CD4-positive, CD25-positive, alpha-beta regulatory T cell (primary cell): ENCODE measurements at regions not wholly inside any gene's neighbourhood (a gene's known extent, or its start where the extent isn't known, plus 50 kb on each side); places are given as distances from the start of the nearest gene placed in this dataset.

Experiments
- ATAC-seq, 2 donors: fragments of 150-1000 bp; cut with Tn5 transposase; one replicate each; pipeline ENCODE4 v1.10.0; 2021; ENCODE audit warnings: low read depth in 2 of 2, moderate number of reproducible peaks in 2 of 2, moderate library complexity in 1 of 2
- DNase-seq, 3 donors: peaks; one replicate each; pipeline versions ENCODE4 v3.0.0 to v3.0.0-alpha.2; 2012 to 2022; ENCODE audit warnings: mixed read lengths in 1 of 3
- H3K27ac ChIP-seq: one replicate; pipeline ENCODE4 v1.7.0; 2013; ENCODE audit warnings: mild to moderate bottlenecking, low read length; ENCODE audit not compliant: insufficient read depth, poor library complexity, severe bottlenecking
- H3K27me3 ChIP-seq: one replicate; pipeline ENCODE4 v1.7.0; 2013; ENCODE audit warnings: low read length; ENCODE audit not compliant: control insufficient read depth, insufficient read depth
- H3K36me3 ChIP-seq: one replicate; pipeline ENCODE4 v1.7.0; 2013; ENCODE audit warnings: mild to moderate bottlenecking, low read length, moderate library complexity; ENCODE audit not compliant: control insufficient read depth, insufficient read depth
- H3K4me1 ChIP-seq: 2 replicates; pipeline ENCODE4 v1.7.0; 2013; ENCODE audit warnings: mild to moderate bottlenecking, low read length; ENCODE audit not compliant: insufficient read depth, control insufficient read depth, poor library complexity, severe bottlenecking
- H3K4me3 ChIP-seq: one replicate; pipeline ENCODE4 v1.7.0; 2013; ENCODE audit warnings: low read depth, mild to moderate bottlenecking, low read length, moderate library complexity
- H3K9me3 ChIP-seq, 2 experiments: 1 replicate in 1 of 2; 2 replicates in 1 of 2; pipeline ENCODE4 v1.7.0; 2013; ENCODE audit warnings: low read length in 2 of 2, mild to moderate bottlenecking in 1 of 2, moderate library complexity in 1 of 2; ENCODE audit not compliant: control insufficient read depth in 2 of 2
- H3K27ac Mint-ChIP-seq, 3 donors: one replicate each; pipeline ENCODE4 v1.8.0; 2020 to 2022; ENCODE audit warnings: mild to moderate bottlenecking in 3 of 3, mixed read lengths in 3 of 3, moderate library complexity in 2 of 3
- H3K27me3 Mint-ChIP-seq: one replicate; pipeline ENCODE4 v1.8.0; 2022; ENCODE audit warnings: mild to moderate bottlenecking, mixed read lengths
- H3K36me3 Mint-ChIP-seq: one replicate; pipeline ENCODE4 v1.8.0; 2020; ENCODE audit warnings: mixed read lengths
- H3K4me1 Mint-ChIP-seq, 4 donors: one replicate each; pipeline ENCODE4 v1.8.0; 2020 to 2022; ENCODE audit warnings: mixed read lengths in 4 of 4, mild to moderate bottlenecking in 1 of 4
- H3K4me3 Mint-ChIP-seq, 4 donors: one replicate each; pipeline ENCODE4 v1.8.0; 2020 to 2022; ENCODE audit warnings: mild to moderate bottlenecking in 4 of 4, mixed read lengths in 4 of 4, moderate library complexity in 3 of 4
- H3K9me3 Mint-ChIP-seq, 7 donors: one replicate each; pipeline ENCODE4 v1.8.0; 2020 to 2022; ENCODE audit warnings: mixed read lengths in 7 of 7, mild to moderate bottlenecking in 3 of 7, moderate library complexity in 2 of 7

DNA sequence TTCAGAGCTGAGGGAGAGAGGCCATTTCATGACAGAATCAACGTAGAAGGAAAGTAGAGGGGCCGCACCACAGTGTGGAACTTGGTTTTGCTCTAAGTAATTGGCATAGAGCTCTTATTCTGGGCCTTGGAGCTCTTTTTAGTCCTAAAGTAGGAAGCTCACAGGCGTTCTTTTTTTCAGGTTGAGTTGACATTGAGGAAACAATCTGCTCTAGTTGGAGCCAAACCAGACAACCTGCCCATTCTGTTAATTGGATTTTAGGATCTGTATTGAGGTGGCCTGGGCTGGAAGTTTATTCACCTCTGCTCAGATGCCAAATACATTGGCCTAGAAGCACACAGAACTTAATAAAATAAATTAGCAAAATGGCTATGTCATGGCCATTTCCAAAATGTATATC is 1093.9 kb downstream of the ADGRL2 start:
- Histone ChIP-seq H3K27ac (no peak overlapping the region), H3K27me3 (no peaks in the 10 kb centered on the region), H3K4me1 (no peaks in the 10 kb centered on the region), H3K36me3 (no peaks in the 10 kb centered on the region), H3K4me3 (no peak overlapping the region), H3K9me3 (no peaks in the 10 kb centered on the region)
- no peak overlapping the region for H3K4me3 Mint-ChIP-seq
- no peak for ATAC-seq
- no peaks in the 10 kb centered on the region for H3K4me1 Mint-ChIP-seq
- no peaks in the 10 kb centered on the region for H3K27me3 Mint-ChIP-seq
- H3K36me3 Mint-ChIP-seq: no peaks in the 10 kb centered on the region
- H3K9me3 Mint-ChIP-seq: peaks cover 0 to 5% (median 1%) of the 10 kb centered on the region in 7 donors
- no peak overlapping the region for H3K27ac Mint-ChIP-seq
- DNase-seq: no peak

DNA sequence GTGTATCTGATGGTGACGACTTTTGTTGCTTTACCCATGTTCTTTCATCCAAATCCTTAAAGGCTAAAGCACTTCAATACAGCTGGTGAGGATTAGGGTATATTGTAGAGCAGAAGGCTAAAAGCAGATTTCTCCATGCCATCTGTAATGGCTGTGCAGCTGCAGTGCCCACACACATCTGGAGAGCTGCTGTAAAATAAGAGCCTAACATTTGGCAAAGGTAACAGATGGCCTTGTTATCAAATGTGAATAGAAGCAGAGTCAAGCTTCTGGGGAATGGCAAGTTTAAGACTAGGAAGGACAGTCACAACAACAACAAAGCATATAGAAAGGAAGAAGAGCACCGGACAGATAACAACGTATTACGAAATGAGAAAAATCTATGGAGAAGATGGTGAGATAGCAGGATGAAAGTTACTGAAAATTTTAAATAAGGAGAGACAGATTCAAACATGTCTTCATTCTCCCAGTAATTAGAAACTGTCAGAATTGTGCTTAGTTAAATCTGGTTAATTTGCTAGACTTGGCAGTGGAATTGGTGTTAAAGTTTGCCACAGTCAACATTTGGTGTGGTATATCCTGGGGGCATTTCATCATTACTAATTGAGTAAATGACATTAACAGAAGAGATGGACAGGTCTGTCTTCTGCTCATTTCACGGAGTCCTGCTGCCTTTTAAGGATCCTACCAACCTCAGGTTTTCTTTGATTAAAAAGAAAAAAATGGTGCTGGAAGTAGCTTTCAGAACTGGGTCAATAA is 1093.2 kb downstream of the ADGRL2 start:
- H3K36me3 ChIP-seq: no peaks in the 10 kb centered on the region
- peaks cover 2% of the 10 kb centered on the region for H3K27me3 Mint-ChIP-seq

DNA sequence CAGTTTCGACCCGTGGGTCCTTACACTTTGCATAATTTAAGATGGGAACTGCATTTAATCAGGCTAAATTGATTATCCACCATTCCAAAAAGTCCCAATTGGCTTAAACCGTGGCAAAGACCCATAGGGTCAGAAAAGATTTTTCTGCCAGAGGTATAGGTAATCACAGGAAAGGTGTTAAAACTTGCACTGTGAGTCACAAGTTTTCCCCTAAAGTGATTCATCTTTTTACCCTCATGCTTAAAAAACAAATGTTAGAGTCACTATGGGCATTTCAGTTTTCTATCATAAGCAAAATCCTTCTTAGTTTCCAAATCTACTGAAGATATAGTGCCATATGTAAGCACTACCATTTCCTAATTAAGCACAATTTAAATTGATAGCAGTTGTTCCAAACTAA is 1079.8 kb downstream of the ADGRL2 start:
- Mint-ChIP-seq H3K9me3 (peaks cover 0 to 4% (median 0%) of the 10 kb centered on the region in 7 donors), H3K36me3 (no peaks in the 10 kb centered on the region), H3K27me3 (no peaks in the 10 kb centered on the region), H3K27ac (no peak overlapping the region), H3K4me3 (no peak overlapping the region), H3K4me1 (no peaks in the 10 kb centered on the region)
- H3K4me3 ChIP-seq: no peak overlapping the region
- no peaks in the 10 kb centered on the region for H3K9me3 ChIP-seq
- H3K27me3 ChIP-seq: no peaks in the 10 kb centered on the region
- H3K36me3 ChIP-seq: no peaks in the 10 kb centered on the region
- ATAC-seq: no peak
- no peak for DNase-seq
- H3K4me1 ChIP-seq: no peaks in the 10 kb centered on the region
- no peak overlapping the region for H3K27ac ChIP-seq

More for the DNA sequence above, 1093.2 kb downstream of the ADGRL2 start:
- H3K4me3 ChIP-seq: no peak overlapping the region
- Mint-ChIP-seq H3K9me3 (peaks cover 0 to 5% (median 1%) of the 10 kb centered on the region in 7 donors), H3K4me1 (no peaks in the 10 kb centered on the region), H3K36me3 (no peaks in the 10 kb centered on the region), H3K27ac (no peak overlapping the region), H3K4me3 (no peak overlapping the region)
- H3K9me3 ChIP-seq: no peaks in the 10 kb centered on the region
- no peak for ATAC-seq
- no peak overlapping the region for H3K27ac ChIP-seq
- no peaks in the 10 kb centered on the region for H3K27me3 ChIP-seq
- DNase-seq: no peak
- no peaks in the 10 kb centered on the region for H3K4me1 ChIP-seq

DNA sequence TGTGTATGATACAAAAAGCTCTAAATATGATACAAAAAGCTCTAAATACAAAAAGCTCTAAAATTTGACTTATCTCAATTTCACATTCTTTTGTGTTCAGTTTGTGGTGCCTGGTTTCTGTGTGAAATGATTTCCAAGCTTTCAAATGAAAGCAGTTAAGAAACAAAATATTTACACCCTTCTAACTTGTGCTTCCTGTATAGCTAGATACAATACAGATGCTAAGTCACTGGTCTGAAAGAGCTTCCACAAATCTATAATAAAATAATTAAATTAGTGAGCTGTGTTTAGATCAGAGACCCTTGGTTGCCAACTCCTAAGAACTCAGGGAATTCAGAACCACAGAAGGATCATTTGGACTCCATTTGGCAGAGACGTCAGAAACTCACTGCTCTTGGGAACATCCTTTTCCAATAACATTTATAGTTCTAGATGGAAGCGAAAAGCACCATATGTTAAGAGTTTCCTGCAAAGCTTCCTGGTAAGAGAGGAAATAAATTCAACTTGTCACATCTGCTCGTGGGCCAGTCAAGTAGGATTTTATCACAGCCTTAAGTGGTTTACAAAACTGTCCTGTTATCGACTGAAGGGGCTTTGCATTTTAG is 1079.1 kb downstream of the ADGRL2 start:
- Histone ChIP-seq H3K4me3 (no peak overlapping the region), H3K27ac (no peak overlapping the region), H3K36me3 (no peaks in the 10 kb centered on the region), H3K9me3 (no peaks in the 10 kb centered on the region), H3K27me3 (no peaks in the 10 kb centered on the region), H3K4me1 (no peaks in the 10 kb centered on the region)
- Mint-ChIP-seq H3K9me3 (peaks cover 0 to 4% (median 0%) of the 10 kb centered on the region in 7 donors), H3K27ac (no peak overlapping the region), H3K4me1 (no peaks in the 10 kb centered on the region), H3K4me3 (no peak overlapping the region), H3K27me3 (no peaks in the 10 kb centered on the region), H3K36me3 (no peaks in the 10 kb centered on the region)
- DNase-seq (no peak), ATAC-seq (no peak)

DNA sequence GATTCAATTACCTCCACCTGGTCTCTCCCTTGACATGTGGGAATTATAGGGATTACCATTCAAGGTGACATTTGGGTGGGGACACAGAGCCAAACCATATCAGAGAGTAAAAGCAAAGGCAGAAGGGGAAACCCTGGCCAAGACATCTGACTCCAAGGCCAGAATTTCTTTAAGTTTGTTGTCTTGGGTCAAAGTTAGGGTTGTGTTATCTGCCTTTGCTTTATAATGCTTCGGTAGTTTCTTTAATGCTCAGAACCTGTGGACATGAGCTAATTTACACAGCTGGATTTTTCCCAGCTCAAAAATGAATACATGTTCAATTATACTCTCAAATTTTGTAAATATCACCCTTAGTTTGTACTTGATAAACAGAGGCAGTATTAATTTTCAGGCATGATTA is 1074.4 kb downstream of the ADGRL2 start:
- ATAC-seq: no peak
- no peak for DNase-seq
- Histone ChIP-seq H3K27ac (no peak overlapping the region), H3K4me3 (no peak overlapping the region), H3K4me1 (no peaks in the 10 kb centered on the region), H3K27me3 (no peaks in the 10 kb centered on the region), H3K36me3 (no peaks in the 10 kb centered on the region), H3K9me3 (no peaks in the 10 kb centered on the region)
- H3K27me3 Mint-ChIP-seq: no peaks in the 10 kb centered on the region
- peaks cover 0 to 10% (median 0%) of the 10 kb centered on the region in 7 donors for H3K9me3 Mint-ChIP-seq
- no peak overlapping the region for H3K27ac Mint-ChIP-seq
- H3K4me3 Mint-ChIP-seq: no peak overlapping the region
- H3K36me3 Mint-ChIP-seq: no peaks in the 10 kb centered on the region
- H3K4me1 Mint-ChIP-seq: no peaks in the 10 kb centered on the region

DNA sequence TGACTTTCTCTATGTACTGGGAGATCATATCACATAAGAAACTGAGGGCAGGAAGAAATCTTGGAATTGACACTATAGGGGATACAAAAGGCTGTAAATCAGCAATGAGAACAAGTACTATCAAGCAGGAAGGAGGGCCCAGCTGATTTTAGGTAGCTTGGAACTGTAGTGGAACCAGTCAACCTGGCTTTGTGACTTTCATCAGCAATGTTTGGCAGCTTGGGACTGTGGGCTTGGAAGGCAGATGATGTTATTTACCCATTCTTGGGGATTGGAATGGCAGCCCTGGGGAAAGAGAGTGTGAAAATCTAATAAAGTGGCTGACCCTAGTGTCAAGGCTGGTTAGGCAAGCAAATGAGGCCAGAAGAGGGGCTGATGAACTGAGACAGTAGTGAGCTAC is 1073.3 kb downstream of the ADGRL2 start:
- H3K4me3 Mint-ChIP-seq: no peak overlapping the region
- H3K4me1 Mint-ChIP-seq: no peaks in the 10 kb centered on the region
- Histone ChIP-seq H3K4me1 (no peaks in the 10 kb centered on the region), H3K36me3 (no peaks in the 10 kb centered on the region), H3K9me3 (no peaks in the 10 kb centered on the region), H3K4me3 (no peak overlapping the region), H3K27me3 (no peaks in the 10 kb centered on the region), H3K27ac (no peak overlapping the region)
- no peak overlapping the region for H3K27ac Mint-ChIP-seq
- DNase-seq (no peak), ATAC-seq (no peak)
- no peaks in the 10 kb centered on the region for H3K36me3 Mint-ChIP-seq
- H3K27me3 Mint-ChIP-seq: no peaks in the 10 kb centered on the region
- H3K9me3 Mint-ChIP-seq: peaks cover 0 to 10% (median 0%) of the 10 kb centered on the region in 7 donors

DNA sequence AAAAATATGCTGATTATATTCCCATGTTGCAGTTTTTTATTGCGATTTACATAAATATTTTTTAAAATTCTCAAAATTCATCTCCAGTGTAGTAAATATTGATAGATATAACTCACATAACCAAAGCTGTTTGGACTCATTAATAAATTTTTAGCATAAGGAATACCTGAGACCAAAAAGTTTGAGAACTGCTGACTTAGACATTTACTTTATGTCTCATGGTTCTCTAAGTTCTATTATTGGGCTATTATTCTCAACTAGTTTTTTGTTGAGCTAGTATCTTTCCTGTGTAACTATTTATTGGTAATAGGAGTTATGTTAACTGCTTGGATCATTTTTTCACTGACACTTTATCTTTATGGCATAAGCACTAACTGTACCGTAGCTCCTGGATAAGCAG is 1069.6 kb downstream of the ADGRL2 start:
- Histone ChIP-seq H3K27ac (no peak overlapping the region), H3K9me3 (no peaks in the 10 kb centered on the region), H3K36me3 (no peaks in the 10 kb centered on the region), H3K4me1 (no peaks in the 10 kb centered on the region), H3K27me3 (no peaks in the 10 kb centered on the region), H3K4me3 (no peak overlapping the region)
- no peak for DNase-seq
- H3K27ac Mint-ChIP-seq: no peak overlapping the region
- ATAC-seq: no peak
- H3K4me1 Mint-ChIP-seq: no peaks in the 10 kb centered on the region
- H3K4me3 Mint-ChIP-seq: no peak overlapping the region
- no peaks in the 10 kb centered on the region for H3K36me3 Mint-ChIP-seq
- H3K27me3 Mint-ChIP-seq: no peaks in the 10 kb centered on the region
- H3K9me3 Mint-ChIP-seq: peaks cover 0 to 10% (median 4%) of the 10 kb centered on the region in 7 donors

DNA sequence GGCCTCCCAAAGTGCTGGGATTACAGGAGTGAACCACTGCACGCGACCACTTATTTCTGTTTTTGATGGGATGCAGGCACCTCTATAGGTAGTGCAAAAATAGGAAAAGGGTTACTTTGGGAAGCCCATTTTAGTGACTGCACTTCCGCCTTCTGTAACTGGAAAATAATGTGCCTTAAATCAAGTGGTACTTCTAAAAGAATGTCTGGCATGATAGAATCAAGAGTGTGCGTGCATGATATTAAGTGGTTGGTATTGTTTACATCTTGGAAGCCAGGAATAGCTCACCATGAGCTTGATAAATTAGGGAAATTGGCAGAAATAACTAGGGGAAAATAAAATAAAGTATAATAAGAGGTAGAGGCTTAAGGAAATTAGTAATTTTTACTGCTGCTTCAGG is 1067.0 kb downstream of the ADGRL2 start:
- Histone ChIP-seq H3K4me1 (no peaks in the 10 kb centered on the region), H3K4me3 (no peak overlapping the region), H3K9me3 (no peaks in the 10 kb centered on the region), H3K27ac (no peak overlapping the region), H3K36me3 (no peaks in the 10 kb centered on the region), H3K27me3 (no peaks in the 10 kb centered on the region)
- Mint-ChIP-seq H3K9me3 (peaks cover 0 to 4% (median 2%) of the 10 kb centered on the region in 7 donors), H3K27ac (no peak overlapping the region), H3K27me3 (no peaks in the 10 kb centered on the region), H3K4me1 (no peaks in the 10 kb centered on the region), H3K36me3 (no peaks in the 10 kb centered on the region), H3K4me3 (no peak overlapping the region)
- DNase-seq: no peak
- ATAC-seq: no peak
